NCI-H1048 (cell line): ENCODE measurements at regions not wholly inside any gene's neighbourhood (a gene's known extent, or its start where the extent isn't known, plus 50 kb on each side); places are given as distances from the start of the nearest gene placed in this dataset.
"Not testable (repeated sequence)": the region's sequence is repeated elsewhere in the genome, so short reads cannot be mapped to it uniquely, and the experiment has no call there.

ENCODE experiments used
- DNase-seq: peaks from one replicate; lab custom pipeline; 2025; lab: John Stamatoyannopoulos, UW

DNA sequence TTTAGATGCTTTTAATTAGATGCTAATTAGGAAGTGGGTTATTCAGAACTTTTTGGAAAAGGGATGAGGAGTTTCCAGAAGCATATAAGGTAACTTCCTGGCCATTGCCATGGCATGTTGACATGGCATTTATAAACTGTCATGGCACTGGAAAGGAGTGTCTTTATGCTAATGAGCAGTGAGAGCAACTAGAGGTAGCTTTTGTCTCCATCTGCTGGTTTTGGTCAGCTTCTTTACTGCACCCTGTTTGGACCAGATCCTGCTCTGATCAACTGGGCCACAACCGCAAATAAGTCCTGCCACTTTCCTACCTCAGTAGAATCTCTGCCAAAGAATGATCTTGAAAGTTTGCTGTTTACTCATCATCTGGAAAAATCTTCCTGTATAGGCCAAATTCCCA, 193.6 kb downstream of the FAM72C start:
- not testable (repeated sequence) for DNase-seq

DNA sequence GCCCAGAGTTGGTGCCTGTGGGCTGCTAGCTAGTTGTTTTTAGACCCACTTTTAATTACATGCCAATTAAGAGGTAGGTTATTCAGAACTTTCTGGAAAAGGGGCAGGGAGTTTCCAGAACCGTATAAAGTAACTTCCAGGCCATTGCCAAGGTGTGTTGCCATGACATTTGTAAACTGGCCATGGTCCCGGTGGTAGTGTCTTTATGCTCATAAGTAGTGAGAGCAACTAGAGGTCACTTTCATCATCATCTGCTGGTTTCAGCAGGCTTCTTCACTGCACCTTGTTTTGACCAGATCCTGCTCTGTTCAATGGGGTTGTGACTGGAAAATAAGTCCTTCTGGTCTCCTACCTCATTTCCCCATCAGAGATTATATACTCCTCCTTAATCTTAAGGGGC, 207.0 kb downstream of the FAM72C start:
- not testable (repeated sequence) for DNase-seq

GRCh38 chr1:143760366-143760765, 211.4 kb downstream of the FAM72C start:
- not testable (repeated sequence) for DNase-seq

DNA sequence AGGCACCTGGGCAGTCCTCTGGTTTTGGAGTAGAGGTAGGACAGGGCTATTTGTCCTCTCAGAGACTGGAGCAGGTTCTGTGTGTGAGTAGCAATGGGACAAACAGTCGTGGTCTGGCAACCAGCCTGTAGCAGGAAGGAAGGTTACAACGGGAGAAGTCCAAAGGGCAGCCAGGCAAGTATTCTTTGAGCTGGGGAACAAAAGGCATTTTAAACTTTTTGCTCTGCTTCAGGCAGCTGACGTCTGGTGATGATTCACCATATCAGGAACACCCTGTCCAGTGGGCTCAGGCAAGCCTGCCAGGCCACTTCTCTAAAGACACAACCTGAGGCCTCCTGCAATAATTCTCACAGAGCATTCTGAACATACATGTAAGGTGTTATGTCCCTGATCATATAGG, 215.8 kb downstream of the FAM72C start:
- not testable (repeated sequence) for DNase-seq

DNA sequence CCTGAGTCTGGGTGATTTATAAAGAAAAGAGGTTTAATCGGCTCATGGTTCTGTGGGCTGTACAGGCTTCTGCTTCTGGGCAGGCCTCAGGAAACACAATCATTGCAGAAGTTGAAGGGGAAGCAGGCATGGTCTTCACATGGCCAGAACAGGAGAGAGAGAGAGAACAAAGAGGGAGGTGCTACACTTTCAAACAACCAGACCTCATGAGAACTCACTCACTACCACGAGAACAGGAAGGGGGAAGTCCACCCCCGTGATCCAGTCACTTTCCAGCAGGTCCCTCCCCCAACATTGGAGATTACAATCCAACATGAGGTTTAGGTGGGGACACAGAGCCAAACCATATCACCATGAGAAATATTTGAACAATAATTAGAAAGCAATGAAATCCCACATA, 222.9 kb downstream of the FAM72C start:
- DNase-seq: no peak

GRCh38 chr1:143736562-143736961, 235.2 kb downstream of the FAM72C start:
- DNase-seq: no peak

DNA sequence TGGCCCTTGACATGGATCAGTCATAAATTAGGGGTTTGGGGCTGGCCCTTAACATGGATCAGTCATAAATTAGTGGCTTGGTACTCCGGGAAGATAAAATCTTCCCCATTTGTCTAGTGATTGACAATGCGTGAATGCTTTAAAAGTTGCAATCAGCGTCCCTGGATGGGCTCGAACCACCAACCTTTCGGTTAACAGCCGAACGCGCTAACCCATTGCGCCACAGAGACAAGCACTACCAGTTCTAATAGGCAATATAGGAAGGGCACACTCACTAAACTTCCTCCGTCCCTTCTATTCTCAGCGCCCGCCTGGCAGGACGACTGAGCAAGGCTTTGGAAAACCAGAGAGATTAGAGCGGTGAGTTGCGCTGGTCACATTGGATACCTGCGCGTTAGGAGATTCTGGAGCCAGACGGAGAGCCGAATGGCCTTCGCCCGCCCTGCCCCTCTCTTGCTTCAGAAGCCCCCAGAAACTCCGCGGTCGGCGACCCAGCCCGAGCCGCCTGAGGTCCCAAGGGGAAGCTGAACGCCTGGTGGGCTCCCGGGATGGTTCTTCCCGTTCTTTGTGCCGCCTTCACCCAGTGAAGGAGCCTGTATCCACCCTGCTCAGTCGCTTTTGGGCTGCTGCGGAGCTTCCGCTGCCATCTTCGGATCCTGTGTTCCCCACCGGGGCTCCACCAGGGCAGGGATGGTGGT, 235.9 kb downstream of the FAM72C start:
- no peak for DNase-seq

- not testable (repeated sequence) for DNase-seq
Observed at GRCh38 chr1:143734261-143734660, 237.5 kb downstream of the FAM72C start.

GRCh38 chr1:143730890-143731289, 240.9 kb downstream of the FAM72C start:
- DNase-seq: not testable (repeated sequence)

GRCh38 chr1:143729449-143730111, 242.2 kb downstream of the FAM72C start:
- not testable (repeated sequence) for DNase-seq

DNA sequence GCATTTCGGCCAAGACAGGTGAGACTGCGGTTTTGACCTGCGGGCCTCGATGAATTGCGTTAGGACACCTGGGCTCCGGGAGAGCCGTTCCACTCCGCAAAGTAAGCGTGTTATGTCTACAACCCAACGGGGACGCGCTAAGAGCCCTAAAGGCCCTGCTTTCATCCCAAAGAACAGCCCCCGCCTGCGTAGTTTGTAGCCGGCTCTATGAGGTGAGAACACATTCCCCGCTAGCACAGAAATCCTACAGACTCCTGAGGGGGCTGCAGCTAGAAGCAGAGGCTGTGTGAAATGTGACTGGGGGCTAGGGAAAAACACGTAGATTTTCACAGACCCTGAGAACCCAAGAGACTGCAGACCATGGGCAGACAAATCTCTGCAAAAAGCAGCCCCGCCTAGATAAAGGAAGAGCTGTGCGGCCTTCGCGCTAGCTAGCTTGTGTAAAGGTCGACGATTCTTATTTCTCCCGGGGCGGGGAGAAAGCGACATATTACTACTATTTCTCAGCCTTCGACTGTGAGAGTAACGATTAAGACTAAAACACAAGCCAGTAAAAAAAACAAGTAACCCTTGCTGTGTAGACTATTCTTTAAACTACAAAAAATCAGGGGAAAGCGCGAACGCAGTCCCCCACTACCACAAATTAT, 242.9 kb downstream of the FAM72C start:
- not testable (repeated sequence) for DNase-seq

- no peak for DNase-seq
Observed at GRCh38 chr1:143727263-143727662, 244.5 kb downstream of the FAM72C start.

GRCh38 chr1:143721024-143721373, 250.8 kb downstream of the FAM72C start:
- no peak for DNase-seq

DNA sequence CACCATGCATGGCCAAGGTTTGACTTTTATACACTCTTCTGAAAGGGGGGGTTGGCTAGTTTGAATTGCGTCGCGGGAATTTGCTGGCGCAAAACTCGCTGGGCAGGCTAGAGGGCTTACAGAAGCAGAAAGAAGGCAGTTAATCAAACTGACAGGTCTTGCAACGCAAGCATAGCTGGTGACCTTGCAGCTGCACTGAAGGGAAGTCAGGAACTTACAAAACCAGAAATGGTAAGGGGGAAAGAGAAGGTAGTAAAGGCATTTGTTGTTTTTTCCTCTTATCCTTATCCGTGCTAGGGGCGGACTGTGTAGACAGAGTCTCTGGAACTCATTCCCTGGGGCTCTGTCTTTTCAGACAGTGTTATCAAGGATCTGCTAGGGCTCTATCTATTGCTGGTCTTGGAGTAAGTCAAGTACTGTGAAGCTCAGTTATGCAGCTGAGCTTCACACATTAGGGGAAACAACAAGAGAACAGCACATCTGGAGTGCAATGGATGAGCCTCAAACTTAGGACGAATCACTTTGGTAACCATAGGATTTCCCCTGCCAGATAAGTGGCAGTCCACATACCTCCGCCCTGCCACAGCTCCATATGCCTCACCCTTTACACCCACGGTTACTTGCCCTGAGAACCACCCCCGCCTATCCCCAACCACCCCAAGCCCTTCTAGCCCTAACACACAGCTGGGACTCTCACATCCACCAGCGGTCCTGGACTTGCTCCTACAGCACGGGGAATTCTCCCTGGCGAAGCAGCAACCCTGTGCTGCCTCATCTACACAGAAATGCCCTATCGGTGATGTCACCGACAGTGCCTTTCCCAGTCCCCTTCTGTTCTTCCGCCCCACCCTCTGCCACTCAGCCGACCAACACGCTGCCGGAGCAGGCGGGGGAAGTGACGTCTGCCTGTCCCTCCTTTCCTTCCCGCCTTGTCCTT, 251.4 kb downstream of the FAM72C start:
- no peak for DNase-seq

DNA sequence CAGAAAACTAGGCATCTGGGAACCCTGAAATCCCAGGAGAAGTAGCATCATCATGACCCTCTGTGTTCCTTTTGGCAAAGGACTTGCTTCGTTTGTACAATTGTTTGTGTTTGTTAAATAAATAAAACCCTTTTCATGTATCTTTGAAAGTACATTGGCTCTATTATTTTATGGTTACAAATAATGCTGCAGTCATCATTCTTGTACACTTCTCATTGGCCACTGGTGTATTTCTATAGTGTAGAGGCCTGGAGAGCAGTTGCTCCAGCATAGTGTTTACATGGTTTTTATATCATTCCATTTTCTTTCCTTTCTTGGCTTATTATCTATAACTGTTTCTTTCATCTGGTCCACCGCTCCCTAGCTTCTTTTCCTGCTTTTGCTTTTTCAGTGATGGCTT, 253.3 kb downstream of the FAM72C start:
- no peak for DNase-seq

GRCh38 chr1:143718021-143718420, 253.8 kb downstream of the FAM72C start:
- no peak for DNase-seq

DNA sequence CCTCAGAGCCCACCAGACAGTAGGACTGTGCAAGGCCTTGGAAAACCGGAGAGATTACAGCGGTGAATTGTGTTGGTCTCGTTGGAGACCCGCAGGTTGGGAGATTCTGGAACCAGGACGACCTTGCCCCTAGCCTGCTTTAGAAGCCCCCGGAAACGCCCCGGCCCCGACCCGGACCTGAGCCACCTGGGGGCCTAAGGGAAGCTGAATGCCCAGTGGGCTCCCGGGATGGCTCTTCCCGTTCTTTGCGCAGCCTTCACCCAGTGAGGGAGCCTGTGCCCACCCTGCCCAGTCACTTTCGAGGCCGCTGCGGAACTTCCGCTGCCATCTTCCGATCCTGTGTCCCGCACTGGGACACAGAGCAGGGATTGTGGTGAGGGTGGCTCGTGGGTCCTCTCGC, 254.4 kb downstream of the FAM72C start:
- no peak for DNase-seq

DNA sequence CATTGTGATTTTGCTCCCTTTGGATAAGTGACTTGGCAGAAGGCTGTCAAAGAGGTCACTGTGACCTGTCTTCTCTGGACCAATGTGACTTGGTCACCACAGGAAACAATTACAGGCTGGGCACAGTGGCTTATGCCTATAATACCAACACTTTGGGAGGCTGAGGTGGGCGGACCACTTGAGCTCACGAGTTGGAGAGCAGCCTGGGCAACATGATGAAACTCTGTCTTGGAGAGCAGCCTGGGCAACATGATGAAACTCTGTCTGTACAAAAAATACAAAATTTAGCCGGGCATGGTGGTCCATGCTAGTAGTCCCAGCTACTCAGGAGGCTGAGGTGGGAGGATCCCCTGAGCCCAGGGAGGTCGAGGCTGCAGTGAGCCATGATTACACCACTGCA, 256.9 kb downstream of the FAM72C start:
- not testable (repeated sequence) for DNase-seq

- not testable (repeated sequence) for DNase-seq
Observed at GRCh38 chr1:143709606-143710259, 262.1 kb downstream of the FAM72C start.

- not testable (repeated sequence) for DNase-seq
Observed at GRCh38 chr1:143702739-143703138, 269.0 kb downstream of the FAM72C start.

DNA sequence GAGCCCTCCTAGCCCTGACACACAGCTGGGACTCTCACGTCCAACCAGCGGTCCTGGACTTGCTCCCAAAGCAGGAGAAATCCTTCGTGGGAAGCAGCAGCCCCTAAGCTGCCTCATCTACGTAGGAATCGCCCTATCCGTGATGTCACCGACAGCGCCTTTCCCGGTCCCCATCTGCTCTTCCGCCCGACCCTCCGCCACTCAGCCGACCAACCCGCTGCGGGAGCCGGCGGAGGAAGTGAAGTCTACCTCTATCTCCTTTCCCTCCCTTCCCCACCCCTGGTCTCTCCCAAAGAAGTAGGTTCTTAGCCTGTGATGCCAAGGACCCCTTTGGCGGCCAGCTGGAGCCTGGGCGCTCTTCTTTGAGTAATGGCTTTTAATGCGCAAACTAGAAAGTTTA, 272.1 kb downstream of the FAM72C start:
- DNase-seq: no peak

DNA sequence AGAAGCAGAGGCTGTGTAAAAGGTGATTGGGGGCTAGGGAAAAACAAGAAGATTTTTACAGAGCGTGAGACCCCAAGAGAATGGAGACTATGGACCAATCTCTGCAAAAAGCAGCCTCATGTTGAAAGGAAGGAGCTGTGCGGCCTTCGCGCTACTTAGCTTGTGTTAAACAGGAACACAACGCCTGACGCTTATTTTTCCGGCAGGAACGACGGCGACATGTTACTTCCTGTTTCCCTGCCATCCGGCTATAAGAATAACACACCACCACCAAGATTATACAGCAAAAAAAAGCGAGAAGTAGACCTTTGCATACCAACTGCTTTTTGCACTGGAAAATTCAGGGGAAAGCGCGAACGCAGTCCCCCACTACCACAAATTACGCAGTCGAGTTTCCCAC, 272.7 kb downstream of the FAM72C start:
- DNase-seq: no peak
